HepG2 (cell line): ENCODE measurements at regions not wholly inside any gene's neighbourhood (a gene's known extent, or its start where the extent isn't known, plus 50 kb on each side); places are given as distances from the start of the nearest gene placed in this dataset.

Experiments
- ATAC-seq: fragments of 200-7000 bp; cut with Tn5 transposase; 3 replicates; pipeline ENCODE4 v1.9.1; 2020; ENCODE audit warnings: mild to moderate bottlenecking, moderate library complexity
- BruUV-seq: library from RNA; stranded (reverse); fragments of 400-500 nt; replicated peaks from 2 replicates; lab custom pipeline; 2021; lab: Mats Ljungman, UMichigan
- CTCF ChIA-PET: fragments of 300-600 bp; formaldehyde crosslinking; extraction: SDS; loops from one replicate; lab custom pipeline; 2021; ENCODE audit warnings: low total read pairs, inconsistent platforms, low intra/inter-chr PET ratio; lab: Yijun Ruan, JAX
- POLR2A ChIA-PET: fragments of 350-600 bp; sonication (Branson Sonifier 250); formaldehyde crosslinking; loops from one replicate; lab custom pipeline; 2020; ENCODE audit warnings: antibody characterized with exemption, inconsistent platforms; lab: Yijun Ruan, JAX
- DNase-seq: peaks from one replicate; pipeline ENCODE4 v3.0.0-alpha.2; 2015; ENCODE audit warnings: low spot score
- FAIRE-seq: peaks from 3 replicates; lab custom pipeline; 2011; peaks lifted over from hg19 to GRCh38; lab: Jason Lieb, UNC
- H2AFZ ChIP-seq: one replicate; pipeline ENCODE4 v1.6.1; 2011; ENCODE audit warnings: low read length, inconsistent platforms
- H3K27ac ChIP-seq: fragments of 300-600 bp; 3 replicates; pipeline ENCODE4 v1.8.0; 2011; ENCODE audit warnings: mixed run types, mild to moderate bottlenecking, mixed read lengths, low read length, inconsistent platforms; ENCODE audit not compliant: insufficient read depth; ENCODE audit errors: extremely low read length
- H3K27me3 ChIP-seq, 2 experiments: fragments of 200-600 bp in 1 of 2; 2 replicates in 1 of 2; 3 replicates in 1 of 2; pipeline versions ENCODE4 v1.6.0 to v1.8.0; 2011; ENCODE audit warnings: low read length in 2 of 2, mild to moderate bottlenecking in 2 of 2, moderate library complexity in 2 of 2, inconsistent platforms in 1 of 2; ENCODE audit not compliant: insufficient read depth in 2 of 2, control insufficient read depth in 1 of 2
- H3K36me3 ChIP-seq, 2 experiments: fragments of 200-600 bp in 1 of 2; replicated peaks in 1 of 2; 2 replicates in 1 of 2; 3 replicates in 1 of 2; pipeline versions ENCODE4 v1.5.1 to v1.8.0; 2011; ENCODE audit warnings: low read length in 2 of 2, inconsistent platforms in 1 of 2; ENCODE audit not compliant: insufficient read depth in 2 of 2, control insufficient read depth in 1 of 2
- H3K4me1 ChIP-seq: 2 replicates; pipeline ENCODE4 v1.5.1; 2012; ENCODE audit warnings: low read length, inconsistent platforms; ENCODE audit not compliant: insufficient read depth
- H3K4me2 ChIP-seq: 2 replicates; pipeline ENCODE4 v1.6.0; 2011; ENCODE audit warnings: low read depth, low read length, inconsistent platforms
- H3K4me3 ChIP-seq, 3 experiments: fragments of 200-600 bp in 1 of 3; sonication (generic), shearing (Covaris generic) in 1 of 3; replicated peaks in 1 of 3; 2 replicates each; pipeline ENCODE4 v1.5.1; 2011 to 2016; ENCODE audit warnings: low read length in 3 of 3, inconsistent platforms in 2 of 3, low read depth in 2 of 3, mild to moderate bottlenecking in 2 of 3, control low read depth in 1 of 3, mixed read lengths in 1 of 3; ENCODE audit not compliant: insufficient read depth in 1 of 3
- H3K79me2 ChIP-seq: one replicate; pipeline ENCODE4 v1.6.1; 2011; ENCODE audit warnings: low read length, inconsistent platforms; ENCODE audit not compliant: insufficient read depth
- H3K9ac ChIP-seq: 2 replicates; pipeline ENCODE4 v1.6.0; 2011; ENCODE audit warnings: mild to moderate bottlenecking, low read depth, low read length, inconsistent platforms; ENCODE audit not compliant: insufficient read depth
- H3K9me3 ChIP-seq: 2 replicates; pipeline ENCODE4 v1.5.1; 2012; ENCODE audit warnings: mild to moderate bottlenecking, low read length
- H4K20me1 ChIP-seq: 2 replicates; pipeline ENCODE4 v1.6.0; 2011; ENCODE audit warnings: inconsistent platforms, mild to moderate bottlenecking, low read length, moderate library complexity; ENCODE audit not compliant: insufficient read depth
- HMG20A ChIP-seq: IDR thresholded peaks from 2 replicates; pipeline ENCODE4 v1.6.1; 2016; ENCODE audit warnings: borderline replicate concordance
- IRX3 ChIP-seq: sonication (generic); formaldehyde crosslinking; IDR thresholded peaks from 2 replicates; pipeline ENCODE4 v1.8.1; 2023; ENCODE audit warnings: mild to moderate bottlenecking, low read depth, missing genetic modification reagents, borderline replicate concordance
- MIXL1 ChIP-seq: IDR thresholded peaks from 2 replicates; pipeline ENCODE4 v1.6.1; 2016
- NPAS2 ChIP-seq: sonication (generic); formaldehyde crosslinking; IDR thresholded peaks from 2 replicates; pipeline ENCODE4 v1.8.0; 2022; ENCODE audit warnings: mild to moderate bottlenecking, missing genetic modification reagents, borderline replicate concordance
- ZNF432 ChIP-seq: sonication (generic); formaldehyde crosslinking; IDR thresholded peaks from 2 replicates; pipeline ENCODE4 v1.5.0; 2020; ENCODE audit warnings: missing genetic modification reagents, mild to moderate bottlenecking, borderline replicate concordance
- ZNF441 ChIP-seq: sonication (generic); formaldehyde crosslinking; IDR thresholded peaks from 2 replicates; pipeline ENCODE4 v1.7.0; 2021; ENCODE audit warnings: missing genetic modification reagents, borderline replicate concordance
- WGBS: methylation state at CpG from one replicate; pipeline ENCODE4 v1.1.6; 2017; ENCODE audit warnings: low lambda C conversion rate; 5-methylcytosine and 5-hydroxymethylcytosine counted together
- in situ Hi-C: cut with HindIII; loops from 2 replicates; pipeline ENCODE4 v1.10.0; 2017; ENCODE audit warnings: low pct_unique_long_range_greater_than_20kb; ENCODE audit not compliant: extremely low pct_ligation_motif_present
- intact Hi-C: fragments of 100-400 bp; cut with micrococcal nuclease; formaldehyde crosslinking; loops from one replicate; pipeline ENCODE4 v1.10.0; 2022; ENCODE audit not compliant: unreplicated experiment
- TF ChIP-seq, protein P1 (sequence below): sonication (generic); formaldehyde crosslinking; IDR thresholded peaks from 2 replicates; pipeline ENCODE4 v1.4.0; 2020; ENCODE audit warnings: mild to moderate bottlenecking, missing genetic modification reagents
- TF ChIP-seq, protein P2 (sequence below): sonication (generic); formaldehyde crosslinking; IDR thresholded peaks from 2 replicates; pipeline ENCODE4 v1.4.0; 2020; ENCODE audit warnings: mild to moderate bottlenecking, missing genetic modification reagents

DNA sequence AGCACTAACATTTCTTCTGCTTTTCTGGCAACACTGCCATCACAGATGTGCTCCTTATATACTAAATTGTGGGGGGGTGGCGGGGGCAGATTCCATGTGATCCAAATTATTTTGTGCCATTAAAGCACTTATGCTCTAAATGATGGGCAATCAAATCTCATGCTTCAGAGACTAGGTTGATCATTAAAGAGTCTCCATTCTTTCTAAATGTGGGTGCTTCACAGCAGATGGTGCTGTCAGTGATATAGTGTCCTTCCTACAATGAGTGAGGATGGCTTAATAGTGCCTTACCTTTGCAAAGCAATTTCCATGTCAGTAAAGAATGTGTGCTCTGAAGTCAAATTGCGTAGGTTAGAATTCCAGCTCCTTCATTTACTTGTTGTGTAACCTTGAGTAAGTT lies 589.8 kb downstream of the ETS1 start:
- ChIA-PET POLR2A (no interaction called here), CTCF (no interaction called here)
- Histone ChIP-seq H3K27me3 (no peaks in the 10 kb centered on the region), H4K20me1 (no peaks in the 10 kb centered on the region), H3K79me2 (no peaks in the 10 kb centered on the region), H2AFZ (no peak overlapping the region), H3K4me2 (no peak overlapping the region), H3K9me3 (peaks cover 41% of the 10 kb centered on the region; the same call in 1 of the 2 replicates), H3K9ac (no peak overlapping the region), H3K4me3 (no peak overlapping the region), H3K27ac (no peak overlapping the region), H3K4me1 (no peaks in the 10 kb centered on the region), H3K36me3 (no peaks in the 10 kb centered on the region)
- TF ChIP-seq HMG20A (CRISPR knock-in tag) (no peak), IRX3 (CRISPR knock-in tag) (no peak), NPAS2 (CRISPR knock-in tag) (no peak), MIXL1 (CRISPR knock-in tag) (no peak)
- TF ChIP-seq, protein P1, sequence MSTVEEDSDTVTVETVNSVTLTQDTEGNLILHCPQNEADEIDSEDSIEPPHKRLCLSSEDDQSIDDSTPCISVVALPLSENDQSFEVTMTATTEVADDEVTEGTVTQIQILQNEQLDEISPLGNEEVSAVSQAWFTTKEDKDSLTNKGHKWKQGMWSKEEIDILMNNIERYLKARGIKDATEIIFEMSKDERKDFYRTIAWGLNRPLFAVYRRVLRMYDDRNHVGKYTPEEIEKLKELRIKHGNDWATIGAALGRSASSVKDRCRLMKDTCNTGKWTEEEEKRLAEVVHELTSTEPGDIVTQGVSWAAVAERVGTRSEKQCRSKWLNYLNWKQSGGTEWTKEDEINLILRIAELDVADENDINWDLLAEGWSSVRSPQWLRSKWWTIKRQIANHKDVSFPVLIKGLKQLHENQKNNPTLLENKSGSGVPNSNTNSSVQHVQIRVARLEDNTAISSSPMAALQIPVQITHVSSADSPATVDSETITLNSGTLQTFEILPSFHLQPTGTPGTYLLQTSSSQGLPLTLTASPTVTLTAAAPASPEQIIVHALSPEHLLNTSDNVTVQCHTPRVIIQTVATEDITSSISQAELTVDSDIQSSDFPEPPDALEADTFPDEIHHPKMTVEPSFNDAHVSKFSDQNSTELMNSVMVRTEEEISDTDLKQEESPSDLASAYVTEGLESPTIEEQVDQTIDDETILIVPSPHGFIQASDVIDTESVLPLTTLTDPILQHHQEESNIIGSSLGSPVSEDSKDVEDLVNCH (CRISPR knock-in tag) = no peak
- 2% methylated on average over 2 of the region's 2 CpGs for WGBS
- no TSS peak for BruUV-seq
- DNase-seq (no peak), ATAC-seq (no peak), FAIRE-seq (no peak)
- intact Hi-C loops (no loop called here), in situ Hi-C loops (no loop called here)

DNA sequence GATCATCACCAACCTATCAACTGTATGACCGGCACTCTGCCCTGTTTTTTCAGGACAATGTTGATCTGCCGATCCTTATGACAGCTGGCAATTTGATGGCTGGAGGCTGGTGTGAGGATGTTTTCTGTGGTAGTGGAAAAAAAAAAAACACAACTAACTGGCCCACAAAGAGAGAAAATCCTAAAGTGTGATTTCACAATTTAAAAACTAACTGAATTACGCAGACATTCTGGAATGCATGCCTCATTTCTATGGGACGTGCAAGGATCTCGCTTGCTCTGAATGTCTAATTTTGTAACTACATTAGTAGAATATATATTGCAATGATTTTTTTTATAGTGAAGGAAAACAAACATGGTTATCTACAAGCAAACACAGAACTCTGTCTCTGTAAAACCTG lies 590.5 kb downstream of the ETS1 start:
- no peaks in the 10 kb centered on the region for H3K27me3 ChIP-seq
- H3K9me3 ChIP-seq = peaks cover 34% of the 10 kb centered on the region
- ATAC-seq (no peak), DNase-seq (no peak), FAIRE-seq (no peak)
- H4K20me1 ChIP-seq = no peaks in the 10 kb centered on the region
- H3K4me3 ChIP-seq = no peak overlapping the region
- POLR2A ChIA-PET = no interaction called here
- H3K36me3 ChIP-seq = no peaks in the 10 kb centered on the region
- in situ Hi-C loops (no loop called here), intact Hi-C loops (no loop called here)
- H2AFZ ChIP-seq = no peak overlapping the region
- WGBS = 14% methylated on average over 5 of the region's 5 CpGs
- BruUV-seq = no TSS peak
- no peaks in the 10 kb centered on the region for H3K4me1 ChIP-seq
- no peaks in the 10 kb centered on the region for H3K79me2 ChIP-seq
- H3K27ac ChIP-seq = no peak overlapping the region
- H3K9ac ChIP-seq = no peak overlapping the region
- CTCF ChIA-PET = no interaction called here
- no peak overlapping the region for H3K4me2 ChIP-seq
- TF ChIP-seq, protein P2, sequence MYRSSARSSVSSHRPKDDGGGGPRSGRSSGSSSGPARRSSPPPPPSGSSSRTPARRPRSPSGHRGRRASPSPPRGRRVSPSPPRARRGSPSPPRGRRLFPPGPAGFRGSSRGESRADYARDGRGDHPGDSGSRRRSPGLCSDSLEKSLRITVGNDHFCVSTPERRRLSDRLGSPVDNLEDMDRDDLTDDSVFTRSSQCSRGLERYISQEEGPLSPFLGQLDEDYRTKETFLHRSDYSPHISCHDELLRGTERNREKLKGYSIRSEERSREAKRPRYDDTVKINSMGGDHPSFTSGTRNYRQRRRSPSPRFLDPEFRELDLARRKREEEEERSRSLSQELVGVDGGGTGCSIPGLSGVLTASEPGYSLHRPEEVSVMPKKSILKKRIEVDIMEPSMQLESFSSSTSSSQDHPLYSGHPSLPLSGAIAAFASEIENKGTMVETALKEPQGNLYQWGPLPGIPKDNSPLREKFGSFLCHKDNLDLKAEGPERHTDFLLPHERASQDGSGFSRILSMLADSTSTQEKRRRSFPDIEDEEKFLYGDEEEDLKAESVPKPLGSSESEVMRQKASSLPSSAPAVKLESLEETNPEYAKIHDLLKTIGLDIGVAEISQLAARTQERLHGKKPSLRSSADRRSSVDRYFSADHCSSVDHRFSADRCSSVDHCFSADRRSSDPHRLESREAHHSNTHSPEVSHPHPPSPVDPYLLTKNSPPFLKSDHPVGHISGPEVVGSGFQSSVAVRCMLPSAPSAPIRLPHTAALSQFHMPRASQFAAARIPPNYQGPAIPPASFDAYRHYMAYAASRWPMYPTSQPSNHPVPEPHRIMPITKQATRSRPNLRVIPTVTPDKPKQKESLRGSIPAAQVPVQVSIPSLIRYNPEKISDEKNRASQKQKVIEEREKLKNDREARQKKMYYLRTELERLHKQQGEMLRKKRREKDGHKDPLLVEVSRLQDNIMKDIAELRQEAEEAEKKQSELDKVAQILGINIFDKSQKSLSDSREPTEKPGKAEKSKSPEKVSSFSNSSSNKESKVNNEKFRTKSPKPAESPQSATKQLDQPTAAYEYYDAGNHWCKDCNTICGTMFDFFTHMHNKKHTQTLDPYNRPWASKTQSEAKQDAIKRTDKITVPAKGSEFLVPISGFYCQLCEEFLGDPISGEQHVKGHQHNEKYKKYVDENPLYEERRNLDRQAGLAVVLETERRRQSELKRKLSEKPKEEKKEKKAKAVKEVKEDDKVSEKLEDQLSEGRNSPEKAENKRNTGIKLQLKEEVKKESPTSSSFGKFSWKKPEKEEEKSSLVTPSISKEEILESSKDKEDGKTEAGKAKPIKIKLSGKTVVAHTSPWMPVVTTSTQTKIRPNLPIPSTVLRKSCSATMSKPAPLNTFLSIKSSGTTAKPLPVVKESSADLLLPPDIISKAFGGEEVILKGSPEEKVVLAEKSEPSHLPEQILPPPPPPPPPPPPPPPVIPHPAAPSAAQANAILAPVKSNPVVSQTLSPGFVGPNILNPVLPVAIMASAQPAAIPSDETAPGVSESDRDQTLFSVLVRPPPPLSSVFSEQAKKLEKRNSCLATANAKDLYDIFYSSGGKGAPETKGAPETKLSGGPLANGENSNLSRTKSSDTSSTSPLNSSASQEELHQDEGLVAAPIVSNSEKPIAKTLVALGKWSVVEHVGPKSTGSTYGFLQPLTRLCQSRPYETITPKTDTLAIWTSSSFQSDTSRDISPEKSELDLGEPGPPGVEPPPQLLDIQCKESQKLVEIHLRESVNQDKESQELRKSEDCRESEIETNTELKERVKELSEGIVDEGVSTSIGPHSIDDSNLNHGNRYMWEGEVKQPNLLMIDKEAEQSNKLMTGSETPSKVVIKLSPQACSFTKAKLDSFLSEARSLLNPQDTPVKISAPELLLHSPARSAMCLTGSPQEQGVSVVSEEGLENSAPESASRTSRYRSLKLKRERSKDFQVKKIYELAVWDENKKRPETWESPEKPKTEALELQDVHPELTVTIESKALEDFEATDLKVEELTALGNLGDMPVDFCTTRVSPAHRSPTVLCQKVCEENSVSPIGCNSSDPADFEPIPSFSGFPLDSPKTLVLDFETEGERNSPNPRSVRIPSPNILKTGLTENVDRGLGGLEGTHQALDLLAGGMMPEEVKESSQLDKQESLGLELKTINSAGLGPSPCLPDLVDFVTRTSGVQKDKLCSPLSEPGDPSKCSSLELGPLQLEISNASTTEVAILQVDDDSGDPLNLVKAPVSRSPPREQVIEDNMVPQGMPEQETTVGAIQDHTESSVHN (CRISPR knock-in tag) = no peak
- TF ChIP-seq ZNF432 (CRISPR knock-in tag) (no peak), ZNF441 (no peak)
